ENCODE measurements at regions not wholly inside any gene's neighbourhood (a gene's known extent, or its start where the extent isn't known, plus 50 kb on each side); places are given as distances from the start of the nearest gene placed in this dataset.

DNA sequence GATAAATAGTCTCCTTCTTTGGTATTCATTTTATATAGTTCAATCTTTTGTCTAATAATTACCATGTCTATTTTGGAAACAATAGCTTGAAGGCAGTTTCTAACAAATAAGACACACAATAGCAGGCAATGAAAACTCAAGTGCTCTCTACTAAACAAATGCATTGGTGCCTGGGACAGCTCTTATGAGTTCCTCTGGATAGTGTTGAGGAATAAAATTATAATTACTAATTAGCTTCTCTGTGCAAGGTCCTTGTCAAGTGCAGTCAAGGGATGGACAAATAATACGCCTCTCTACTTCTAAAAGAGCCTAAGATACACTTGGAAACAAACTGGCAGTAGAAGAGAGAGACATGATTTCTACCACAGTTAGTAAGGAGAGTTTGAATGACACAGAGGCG is 229.0 kb upstream of the GLRA2 start:
- Histone ChIP-seq H3K27ac (ENCODE audit: extremely low read depth, low read depth, low read length) (no peak overlapping the region), H3K4me3 (no peak overlapping the region), H3K79me2 (ENCODE audit: control insufficient read depth, insufficient read depth, low read length) (no peaks in the 10 kb centered on the region), H3K9me3 (replicated peaks; ENCODE audit: control insufficient read depth, insufficient read depth, low read depth, low read length) (no peaks in the 10 kb centered on the region), H4K20me1 (replicated peaks; ENCODE audit: control insufficient read depth, insufficient read depth, low read length) (no peaks in the 10 kb centered on the region), H3K36me3 (ENCODE audit: control insufficient read depth, insufficient read depth, low read length) (no peaks in the 10 kb centered on the region), H3K27me3 (ENCODE audit: control insufficient read depth in 2 of 2, insufficient read depth in 2 of 2, low read length in 2 of 2) (no peaks in the 10 kb centered on the region), H3K9ac (ENCODE audit: insufficient read depth in 1 of 2, low read depth in 2 of 2, low read length in 2 of 2) (no peak overlapping the region), H3K4me1 (replicated peaks in 1 of 2; ENCODE audit: control insufficient read depth in 2 of 2, insufficient read depth in 2 of 2, low read length in 2 of 2) (no peaks in the 10 kb centered on the region), H3K4me2 (ENCODE audit: insufficient read depth, low read length) (no peak overlapping the region), H3K9me1 (ENCODE audit: control insufficient read depth, insufficient read depth, low read length) (no peaks in the 10 kb centered on the region), H2AFZ (ENCODE audit: low read depth, low read length) (no peak overlapping the region)
- CTCF ChIA-PET (ENCODE audit: low intra/inter-chr PET ratio), result no interaction called here
- POLR2A ChIA-PET, result no interaction called here
- FAIRE-seq, result no peak
- no peak for ATAC-seq
- intact Hi-C loops (cut with micrococcal nuclease) (no loop called here), in situ Hi-C loops (cut with MboI) (no loop called here)
- WGBS (ENCODE audit: insufficient coverage, low coverage, missing lambda C conversion rate), result 0% methylated on average over 2 of the region's 2 CpGs
- TF ChIP-seq, protein P1, sequence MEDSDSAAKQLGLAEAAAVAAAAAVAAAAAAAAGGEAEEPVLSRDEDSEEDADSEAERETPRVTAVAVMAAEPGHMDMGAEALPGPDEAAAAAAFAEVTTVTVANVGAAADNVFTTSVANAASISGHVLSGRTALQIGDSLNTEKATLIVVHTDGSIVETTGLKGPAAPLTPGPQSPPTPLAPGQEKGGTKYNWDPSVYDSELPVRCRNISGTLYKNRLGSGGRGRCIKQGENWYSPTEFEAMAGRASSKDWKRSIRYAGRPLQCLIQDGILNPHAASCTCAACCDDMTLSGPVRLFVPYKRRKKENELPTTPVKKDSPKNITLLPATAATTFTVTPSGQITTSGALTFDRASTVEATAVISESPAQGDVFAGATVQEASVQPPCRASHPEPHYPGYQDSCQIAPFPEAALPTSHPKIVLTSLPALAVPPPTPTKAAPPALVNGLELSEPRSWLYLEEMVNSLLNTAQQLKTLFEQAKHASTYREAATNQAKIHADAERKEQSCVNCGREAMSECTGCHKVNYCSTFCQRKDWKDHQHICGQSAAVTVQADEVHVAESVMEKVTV (CRISPR knock-in tag; IDR thresholded peaks at IDR 0.05), result no peak
- TF ChIP-seq, protein P2, sequence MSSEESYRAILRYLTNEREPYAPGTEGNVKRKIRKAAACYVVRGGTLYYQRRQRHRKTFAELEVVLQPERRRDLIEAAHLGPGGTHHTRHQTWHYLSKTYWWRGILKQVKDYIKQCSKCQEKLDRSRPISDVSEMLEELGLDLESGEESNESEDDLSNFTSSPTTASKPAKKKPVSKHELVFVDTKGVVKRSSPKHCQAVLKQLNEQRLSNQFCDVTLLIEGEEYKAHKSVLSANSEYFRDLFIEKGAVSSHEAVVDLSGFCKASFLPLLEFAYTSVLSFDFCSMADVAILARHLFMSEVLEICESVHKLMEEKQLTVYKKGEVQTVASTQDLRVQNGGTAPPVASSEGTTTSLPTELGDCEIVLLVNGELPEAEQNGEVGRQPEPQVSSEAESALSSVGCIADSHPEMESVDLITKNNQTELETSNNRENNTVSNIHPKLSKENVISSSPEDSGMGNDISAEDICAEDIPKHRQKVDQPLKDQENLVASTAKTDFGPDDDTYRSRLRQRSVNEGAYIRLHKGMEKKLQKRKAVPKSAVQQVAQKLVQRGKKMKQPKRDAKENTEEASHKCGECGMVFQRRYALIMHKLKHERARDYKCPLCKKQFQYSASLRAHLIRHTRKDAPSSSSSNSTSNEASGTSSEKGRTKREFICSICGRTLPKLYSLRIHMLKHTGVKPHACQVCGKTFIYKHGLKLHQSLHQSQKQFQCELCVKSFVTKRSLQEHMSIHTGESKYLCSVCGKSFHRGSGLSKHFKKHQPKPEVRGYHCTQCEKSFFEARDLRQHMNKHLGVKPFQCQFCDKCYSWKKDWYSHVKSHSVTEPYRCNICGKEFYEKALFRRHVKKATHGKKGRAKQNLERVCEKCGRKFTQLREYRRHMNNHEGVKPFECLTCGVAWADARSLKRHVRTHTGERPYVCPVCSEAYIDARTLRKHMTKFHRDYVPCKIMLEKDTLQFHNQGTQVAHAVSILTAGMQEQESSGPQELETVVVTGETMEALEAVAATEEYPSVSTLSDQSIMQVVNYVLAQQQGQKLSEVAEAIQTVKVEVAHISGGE (CRISPR knock-in tag; IDR thresholded peaks at IDR 0.05), result no peak
- no peak for TF ChIP-seq SMAD2 (IDR thresholded peaks at IDR 0.05; ENCODE audit: low read depth, low read length)
- TF ChIP-seq BCOR (IDR thresholded peaks at IDR 0.05), result no peak
- TF ChIP-seq KDM4B (IDR thresholded peaks at IDR 0.05; ENCODE audit: borderline replicate concordance in 2 of 2, low read depth in 1 of 2), result no peak
- no peak for TF ChIP-seq NFE2 (IDR thresholded peaks at IDR 0.05; ENCODE audit: low read depth)
- TF ChIP-seq, protein P3, sequence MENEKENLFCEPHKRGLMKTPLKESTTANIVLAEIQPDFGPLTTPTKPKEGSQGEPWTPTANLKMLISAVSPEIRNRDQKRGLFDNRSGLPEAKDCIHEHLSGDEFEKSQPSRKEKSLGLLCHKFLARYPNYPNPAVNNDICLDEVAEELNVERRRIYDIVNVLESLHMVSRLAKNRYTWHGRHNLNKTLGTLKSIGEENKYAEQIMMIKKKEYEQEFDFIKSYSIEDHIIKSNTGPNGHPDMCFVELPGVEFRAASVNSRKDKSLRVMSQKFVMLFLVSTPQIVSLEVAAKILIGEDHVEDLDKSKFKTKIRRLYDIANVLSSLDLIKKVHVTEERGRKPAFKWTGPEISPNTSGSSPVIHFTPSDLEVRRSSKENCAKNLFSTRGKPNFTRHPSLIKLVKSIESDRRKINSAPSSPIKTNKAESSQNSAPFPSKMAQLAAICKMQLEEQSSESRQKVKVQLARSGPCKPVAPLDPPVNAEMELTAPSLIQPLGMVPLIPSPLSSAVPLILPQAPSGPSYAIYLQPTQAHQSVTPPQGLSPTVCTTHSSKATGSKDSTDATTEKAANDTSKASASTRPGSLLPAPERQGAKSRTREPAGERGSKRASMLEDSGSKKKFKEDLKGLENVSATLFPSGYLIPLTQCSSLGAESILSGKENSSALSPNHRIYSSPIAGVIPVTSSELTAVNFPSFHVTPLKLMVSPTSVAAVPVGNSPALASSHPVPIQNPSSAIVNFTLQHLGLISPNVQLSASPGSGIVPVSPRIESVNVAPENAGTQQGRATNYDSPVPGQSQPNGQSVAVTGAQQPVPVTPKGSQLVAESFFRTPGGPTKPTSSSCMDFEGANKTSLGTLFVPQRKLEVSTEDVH (IDR thresholded peaks at IDR 0.05; ENCODE audit: low read depth, partially characterized antibody), result no peak
- no peak for TF ChIP-seq TAF9B (IDR thresholded peaks at IDR 0.05; ENCODE audit: partially characterized antibody)
- no peak for TF ChIP-seq HMGN3 (IDR thresholded peaks at IDR 0.05; ENCODE audit: borderline replicate concordance, extremely low read depth, insufficient read length, low read depth, low read length)
- no peak for DNase-seq (ENCODE audit: extremely low read depth in 1 of 4, low spot score in 3 of 4)
- no TSS peak for BruUV-seq (replicated peaks)
